SK-N-SH (cell line): ENCODE measurements at regions not wholly inside any gene's neighbourhood (a gene's known extent, or its start where the extent isn't known, plus 50 kb on each side); places are given as distances from the start of the nearest gene placed in this dataset.

Experiments used
- CTCF ChIA-PET: fragments of 300-600, 350-600 bp; formaldehyde crosslinking; extraction: SDS; loops from one replicate; lab custom pipeline; 2021; lab: Yijun Ruan, JAX
- POLR2A ChIA-PET: fragments of 350-600 bp; sonication (Branson Sonifier 250); formaldehyde crosslinking; extraction: SDS; loops from one replicate; lab custom pipeline; 2020; ENCODE audit warnings: antibody characterized with exemption, inconsistent platforms; lab: Yijun Ruan, JAX
- DNase-seq: peaks from one replicate; pipeline ENCODE4 v3.0.0; 2012
- H2AFZ ChIP-seq: fragments of 200-600 bp; sonication (generic); 2 replicates; pipeline ENCODE4 v1.8.1; 2016; ENCODE audit warnings: antibody characterized with exemption, mild to moderate bottlenecking, low read depth
- H3F3A ChIP-seq: fragments of 200-600 bp; sonication (generic); replicated peaks from 2 replicates; pipeline ENCODE3; 2016; ENCODE audit warnings: antibody characterized with exemption, mild to moderate bottlenecking; ENCODE audit not compliant: insufficient read depth
- H3K27ac ChIP-seq, 2 experiments: fragments of 200-500 bp in 1 of 2; fragments of 200-600 bp in 1 of 2; sonication (Bioruptor generic) in 1 of 2; sonication (generic), shearing (Covaris generic) in 1 of 2; 2 replicates each; pipeline versions ENCODE4 v1.5.1 to v1.6.1; 2014 to 2016; ENCODE audit warnings: low read depth in 2 of 2, inconsistent platforms in 1 of 2, low read length in 1 of 2, mild to moderate bottlenecking in 1 of 2, mixed read lengths in 1 of 2
- H3K27me3 ChIP-seq: fragments of 200-600 bp; sonication (generic), shearing (Covaris generic); 2 replicates; pipeline ENCODE4 v1.6.1; 2016; ENCODE audit warnings: mixed run types; ENCODE audit not compliant: insufficient read depth
- H3K36me3 ChIP-seq, 2 experiments: fragments of 200-500 bp in 1 of 2; fragments of 200-600 bp in 1 of 2; sonication (Bioruptor generic) in 1 of 2; sonication (generic) in 1 of 2; replicated peaks in 1 of 2; 2 replicates each; pipeline versions ENCODE3 to v1.5.1; 2014 to 2016; ENCODE audit warnings: low read length in 1 of 2, mild to moderate bottlenecking in 1 of 2; ENCODE audit not compliant: insufficient read depth in 2 of 2, control insufficient read depth in 1 of 2
- H3K4me1 ChIP-seq, 2 experiments: fragments of 200-500 bp in 1 of 2; fragments of 200-600 bp in 1 of 2; sonication (Bioruptor generic) in 1 of 2; sonication (generic), shearing (Covaris generic) in 1 of 2; 2 replicates each; pipeline versions ENCODE4 v1.5.1 to v1.6.1; 2014 to 2016; ENCODE audit warnings: low read depth in 1 of 2, low read length in 1 of 2, mixed run types in 1 of 2; ENCODE audit not compliant: insufficient read depth in 2 of 2, control insufficient read depth in 1 of 2
- H3K4me2 ChIP-seq: fragments of 200-600 bp; sonication (generic), shearing (Covaris generic); 2 replicates; pipeline ENCODE4 v1.6.1; 2017; ENCODE audit warnings: mixed run types
- H3K4me3 ChIP-seq, 2 experiments: fragments of 200-500 bp in 1 of 2; fragments of 200-600 bp in 1 of 2; sonication (Bioruptor generic) in 1 of 2; sonication (generic), shearing (Covaris generic) in 1 of 2; 2 replicates each; pipeline versions ENCODE4 v1.5.1 to v1.8.1; 2014 to 2016; ENCODE audit warnings: low read depth in 2 of 2, inconsistent platforms in 1 of 2, low read length in 1 of 2, mild to moderate bottlenecking in 1 of 2, mixed read lengths in 1 of 2, moderate library complexity in 1 of 2
- H3K79me2 ChIP-seq: fragments of 200-600 bp; sonication (generic); 2 replicates; pipeline ENCODE4 v1.8.1; 2017; ENCODE audit warnings: mild to moderate bottlenecking; ENCODE audit not compliant: insufficient read depth
- H3K9ac ChIP-seq: fragments of 200-600 bp; sonication (generic); 2 replicates; pipeline ENCODE4 v1.6.1; 2017; ENCODE audit warnings: mixed run types
- H3K9me2 ChIP-seq: fragments of 200-600 bp; sonication (generic); 2 replicates; pipeline ENCODE4 v1.6.1; 2017; ENCODE audit warnings: mixed run types
- H3K9me3 ChIP-seq: fragments of 200-600 bp; sonication (generic); 2 replicates; pipeline ENCODE4 v1.6.1; 2017; ENCODE audit warnings: mixed run types, mild to moderate bottlenecking, moderate library complexity
- H4K20me1 ChIP-seq: fragments of 200-600 bp; sonication (generic); 2 replicates; pipeline ENCODE4 v1.6.1; 2017; ENCODE audit warnings: mild to moderate bottlenecking, mixed run types; ENCODE audit not compliant: insufficient read depth
- CHD2 ChIP-seq: fragments of 150-350 bp; IDR thresholded peaks from 2 replicates; pipeline ENCODE4 v1.6.1; 2018; ENCODE audit warnings: low read length; ENCODE audit not compliant: partially characterized antibody
- FOSL2 ChIP-seq: IDR thresholded peaks from 2 replicates; pipeline ENCODE4 v1.4.0; 2012; ENCODE audit warnings: low read depth, mild to moderate bottlenecking, moderate library complexity, borderline replicate concordance
- FOXJ3 ChIP-seq: sonication (generic); formaldehyde crosslinking; IDR thresholded peaks from 2 replicates; pipeline ENCODE4 v1.5.1; 2020; ENCODE audit warnings: mild to moderate bottlenecking, missing genetic modification reagents
- GATA2 ChIP-seq: sonication (generic); formaldehyde crosslinking; IDR thresholded peaks from 2 replicates; pipeline ENCODE4 v1.5.0; 2020; ENCODE audit warnings: mild to moderate bottlenecking, missing genetic modification reagents
- JUND ChIP-seq: IDR thresholded peaks from 2 replicates; pipeline ENCODE4 v1.4.0; 2012
- MXI1 ChIP-seq: IDR thresholded peaks from 2 replicates; pipeline ENCODE4 v1.6.1; 2012; ENCODE audit warnings: mild to moderate bottlenecking, low read depth, low read length, improper control_type of control experiment
- NFIC ChIP-seq: IDR thresholded peaks from 2 replicates; pipeline ENCODE4 v1.4.0; 2012; ENCODE audit warnings: borderline replicate concordance
- RAD21 ChIP-seq: IDR thresholded peaks from 2 replicates; pipeline ENCODE4 v1.6.1; 2012; ENCODE audit warnings: mild to moderate bottlenecking, low read length
- RCOR1 ChIP-seq: fragments of 150-350 bp; IDR thresholded peaks from 2 replicates; pipeline ENCODE4 v1.6.1; 2017; ENCODE audit warnings: antibody characterized with exemption, low read length
- RFX5 ChIP-seq: IDR thresholded peaks from 2 replicates; pipeline ENCODE4 v1.6.1; 2012; ENCODE audit warnings: mild to moderate bottlenecking, improper control_type of control experiment, low read length
- SMC3 ChIP-seq: IDR thresholded peaks from 2 replicates; pipeline ENCODE4 v1.6.1; 2012; ENCODE audit warnings: low read depth, low read length, improper control_type of control experiment
- YY1 ChIP-seq: IDR thresholded peaks from 2 replicates; pipeline ENCODE4 v1.4.0; 2012; ENCODE audit warnings: low read depth, mild to moderate bottlenecking
- WGBS: methylation state at CpG from one replicate; pipeline ENCODE4 v1.1.6; 2017; ENCODE audit warnings: low lambda C conversion rate; 5-methylcytosine and 5-hydroxymethylcytosine counted together
- TF ChIP-seq, protein P1 (sequence below): fragments of 200-600 bp; sonication (generic); IDR thresholded peaks from 2 replicates; pipeline ENCODE4 v1.6.1; 2017; ENCODE audit warnings: antibody characterized with exemption, mild to moderate bottlenecking, moderate library complexity
- TF ChIP-seq, protein P2 (sequence below): IDR thresholded peaks from 2 replicates; pipeline ENCODE4; 2012
- TF ChIP-seq, protein P3 (sequence below): IDR thresholded peaks from 2 replicates; pipeline ENCODE4 v1.4.0; 2012; ENCODE audit warnings: low read depth, borderline replicate concordance
- TF ChIP-seq, protein P4 (sequence below): IDR thresholded peaks from 2 replicates; pipeline ENCODE4 v1.4.0; 2012; ENCODE audit warnings: low read depth, borderline replicate concordance

DNA sequence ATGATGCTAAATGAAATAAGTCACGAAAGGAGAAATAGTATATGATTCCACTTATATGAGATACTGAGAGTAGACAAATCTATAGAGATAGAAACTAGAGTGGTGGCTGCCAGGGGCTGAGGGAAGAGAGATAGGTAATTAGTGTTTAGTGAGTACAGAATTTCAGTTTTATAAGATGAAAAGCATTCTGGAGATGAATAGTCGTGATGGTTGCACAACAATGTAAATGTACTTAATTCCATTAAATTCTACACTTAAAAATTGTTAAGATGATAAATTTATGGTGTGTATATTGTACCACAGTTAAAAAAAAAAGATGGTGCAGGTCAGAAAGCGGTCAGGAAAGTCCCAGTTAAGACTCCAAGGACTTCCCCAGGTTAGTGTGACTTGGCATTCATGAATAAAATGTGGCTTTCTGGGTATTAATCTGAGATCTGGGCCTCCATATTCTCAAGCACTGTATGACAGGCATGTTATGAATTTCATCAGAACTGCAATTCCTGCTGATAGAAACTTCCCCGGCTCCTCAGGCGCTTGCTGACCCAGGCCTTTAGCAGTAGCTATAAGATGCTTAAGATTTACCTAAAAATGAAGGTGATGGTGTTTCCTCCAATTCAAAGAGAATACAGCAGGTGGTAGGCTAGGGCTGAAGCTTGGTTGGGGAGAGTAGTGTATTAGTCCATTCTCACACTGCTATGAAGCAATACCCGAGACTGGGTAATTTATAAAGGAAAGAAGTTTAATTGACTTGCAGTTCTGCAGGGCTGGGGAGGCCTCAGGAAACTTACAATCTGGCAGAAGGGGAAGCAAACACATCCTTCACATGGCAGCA, 115.3 kb upstream of the SOX9 start:
- no peak for DNase-seq
- peaks cover 15% of the 10 kb centered on the region for H3F3A ChIP-seq
- peaks cover 15 to 19% of the 10 kb centered on the region in 2 experiments for H3K4me1 ChIP-seq
- H3K36me3 ChIP-seq, result no peaks in the 10 kb centered on the region
- H3K79me2 ChIP-seq, result no peaks in the 10 kb centered on the region
- ChIA-PET POLR2A (no interaction called here), CTCF (no interaction called here)
- H3K27me3 ChIP-seq, result no peaks in the 10 kb centered on the region
- H3K4me2 ChIP-seq, result no peak overlapping the region
- H3K4me3 ChIP-seq, result no peak overlapping the region
- 88% methylated on average over 6 of the region's 6 CpGs for WGBS
- H3K9ac ChIP-seq, result no peak overlapping the region
- TF ChIP-seq MXI1 (no peak), RAD21 (0 out of 2 replicates have a peak, but pooled peaks have one; percentile 6)
- TF ChIP-seq, protein P1, sequence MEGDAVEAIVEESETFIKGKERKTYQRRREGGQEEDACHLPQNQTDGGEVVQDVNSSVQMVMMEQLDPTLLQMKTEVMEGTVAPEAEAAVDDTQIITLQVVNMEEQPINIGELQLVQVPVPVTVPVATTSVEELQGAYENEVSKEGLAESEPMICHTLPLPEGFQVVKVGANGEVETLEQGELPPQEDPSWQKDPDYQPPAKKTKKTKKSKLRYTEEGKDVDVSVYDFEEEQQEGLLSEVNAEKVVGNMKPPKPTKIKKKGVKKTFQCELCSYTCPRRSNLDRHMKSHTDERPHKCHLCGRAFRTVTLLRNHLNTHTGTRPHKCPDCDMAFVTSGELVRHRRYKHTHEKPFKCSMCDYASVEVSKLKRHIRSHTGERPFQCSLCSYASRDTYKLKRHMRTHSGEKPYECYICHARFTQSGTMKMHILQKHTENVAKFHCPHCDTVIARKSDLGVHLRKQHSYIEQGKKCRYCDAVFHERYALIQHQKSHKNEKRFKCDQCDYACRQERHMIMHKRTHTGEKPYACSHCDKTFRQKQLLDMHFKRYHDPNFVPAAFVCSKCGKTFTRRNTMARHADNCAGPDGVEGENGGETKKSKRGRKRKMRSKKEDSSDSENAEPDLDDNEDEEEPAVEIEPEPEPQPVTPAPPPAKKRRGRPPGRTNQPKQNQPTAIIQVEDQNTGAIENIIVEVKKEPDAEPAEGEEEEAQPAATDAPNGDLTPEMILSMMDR, result no peak
- H3K9me3 ChIP-seq, result no peaks in the 10 kb centered on the region
- H3K27ac ChIP-seq, result no peak overlapping the region
- no peak overlapping the region for H2AFZ ChIP-seq
- H3K9me2 ChIP-seq, result no peaks in the 10 kb centered on the region
- no peaks in the 10 kb centered on the region for H4K20me1 ChIP-seq

DNA sequence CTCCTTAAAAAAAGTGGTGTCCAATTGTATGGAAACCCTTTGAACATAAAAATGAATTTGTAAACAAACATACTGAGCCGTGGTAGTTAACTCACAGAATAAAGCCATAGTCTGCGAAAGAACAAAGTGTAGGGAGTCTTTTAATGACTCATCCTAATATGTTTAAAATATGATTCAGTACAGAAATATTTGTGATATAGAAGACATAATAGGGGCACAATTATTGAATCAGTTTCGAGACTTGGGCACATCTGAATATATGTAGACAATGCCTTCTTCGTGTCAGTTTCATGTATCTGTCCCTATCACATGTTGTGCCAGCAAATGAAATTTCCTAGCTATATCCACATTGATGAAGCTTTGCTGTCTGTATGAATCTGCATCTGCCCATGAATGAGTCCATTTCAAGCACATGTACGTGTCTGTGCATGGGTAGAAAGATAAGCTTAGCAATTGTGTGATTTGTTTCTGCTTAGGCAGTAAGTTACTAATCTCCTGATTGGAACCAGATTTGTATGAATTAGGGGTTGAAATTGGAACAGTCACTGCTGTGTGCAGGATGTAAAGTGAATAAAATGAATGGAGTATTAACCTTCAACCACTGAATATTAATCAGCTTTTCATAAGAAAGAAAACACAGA, 112.5 kb upstream of the SOX9 start:
- no peaks in the 10 kb centered on the region for H3K27me3 ChIP-seq
- H3K4me3 ChIP-seq, result peak overlapping the region in 1 of 2 experiments; percentile 7; a peak in 1 of 4 replicates
- peak; percentile 63 for DNase-seq
- no peaks in the 10 kb centered on the region for H3K9me3 ChIP-seq
- H3K4me2 ChIP-seq, result peak overlapping the region; percentile 51; the same call in 1 of the 2 replicates
- peak overlapping the region; percentile 27 to 76 for H3K27ac ChIP-seq
- no peaks in the 10 kb centered on the region for H3K9me2 ChIP-seq
- no peaks in the 10 kb centered on the region for H3K79me2 ChIP-seq
- peaks cover 15 to 19% of the 10 kb centered on the region in 2 experiments for H3K4me1 ChIP-seq
- peaks cover 15% of the 10 kb centered on the region for H3F3A ChIP-seq
- H3K36me3 ChIP-seq, result no peaks in the 10 kb centered on the region
- H4K20me1 ChIP-seq, result no peaks in the 10 kb centered on the region
- peak overlapping the region; percentile 48; the same call in 1 of the 2 replicates for H2AFZ ChIP-seq
- ChIA-PET POLR2A (interaction anchor here (1.2 kb wide), 1 partner anchor 153 kb away, joined by 5 read pairs; no protein-coding TSS in a partner anchor), CTCF (interaction anchor here (0.7 to 1.3 kb wide), 6 partner anchors 14 to 535 kb away, joined by 3 to 5 read pairs (median 3); no protein-coding TSS in a partner anchor)
- no peak overlapping the region for H3K9ac ChIP-seq
- 4% methylated on average over 5 of the region's 5 CpGs for WGBS
- peak; percentile 98 for TF ChIP-seq GATA2
- no peak for TF ChIP-seq SMC3
- no peak for TF ChIP-seq YY1
- peak; percentile 91 for TF ChIP-seq CHD2
- peak; percentile 68 for TF ChIP-seq JUND
- TF ChIP-seq, protein P1, result no peak
- peak; percentile 36; the same call in 1 of the 2 replicates for TF ChIP-seq RAD21
- 0 out of 2 replicates have a peak, but pooled peaks have one; percentile 2 for TF ChIP-seq RFX5
- peak; percentile 97 for TF ChIP-seq RCOR1
- peak; percentile 83 for TF ChIP-seq FOXJ3 (CRISPR knock-in tag)
- TF ChIP-seq, protein P2, sequence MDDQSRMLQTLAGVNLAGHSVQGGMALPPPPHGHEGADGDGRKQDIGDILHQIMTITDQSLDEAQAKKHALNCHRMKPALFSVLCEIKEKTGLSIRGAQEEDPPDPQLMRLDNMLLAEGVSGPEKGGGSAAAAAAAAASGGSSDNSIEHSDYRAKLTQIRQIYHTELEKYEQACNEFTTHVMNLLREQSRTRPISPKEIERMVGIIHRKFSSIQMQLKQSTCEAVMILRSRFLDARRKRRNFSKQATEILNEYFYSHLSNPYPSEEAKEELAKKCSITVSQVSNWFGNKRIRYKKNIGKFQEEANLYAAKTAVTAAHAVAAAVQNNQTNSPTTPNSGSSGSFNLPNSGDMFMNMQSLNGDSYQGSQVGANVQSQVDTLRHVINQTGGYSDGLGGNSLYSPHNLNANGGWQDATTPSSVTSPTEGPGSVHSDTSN, result no peak
- TF ChIP-seq, protein P3, sequence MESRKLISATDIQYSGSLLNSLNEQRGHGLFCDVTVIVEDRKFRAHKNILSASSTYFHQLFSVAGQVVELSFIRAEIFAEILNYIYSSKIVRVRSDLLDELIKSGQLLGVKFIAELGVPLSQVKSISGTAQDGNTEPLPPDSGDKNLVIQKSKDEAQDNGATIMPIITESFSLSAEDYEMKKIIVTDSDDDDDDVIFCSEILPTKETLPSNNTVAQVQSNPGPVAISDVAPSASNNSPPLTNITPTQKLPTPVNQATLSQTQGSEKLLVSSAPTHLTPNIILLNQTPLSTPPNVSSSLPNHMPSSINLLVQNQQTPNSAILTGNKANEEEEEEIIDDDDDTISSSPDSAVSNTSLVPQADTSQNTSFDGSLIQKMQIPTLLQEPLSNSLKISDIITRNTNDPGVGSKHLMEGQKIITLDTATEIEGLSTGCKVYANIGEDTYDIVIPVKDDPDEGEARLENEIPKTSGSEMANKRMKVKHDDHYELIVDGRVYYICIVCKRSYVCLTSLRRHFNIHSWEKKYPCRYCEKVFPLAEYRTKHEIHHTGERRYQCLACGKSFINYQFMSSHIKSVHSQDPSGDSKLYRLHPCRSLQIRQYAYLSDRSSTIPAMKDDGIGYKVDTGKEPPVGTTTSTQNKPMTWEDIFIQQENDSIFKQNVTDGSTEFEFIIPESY, result no peak
- TF ChIP-seq FOSL2, result peak; percentile 84; the same call in 1 of the 2 replicates
- TF ChIP-seq, protein P4, sequence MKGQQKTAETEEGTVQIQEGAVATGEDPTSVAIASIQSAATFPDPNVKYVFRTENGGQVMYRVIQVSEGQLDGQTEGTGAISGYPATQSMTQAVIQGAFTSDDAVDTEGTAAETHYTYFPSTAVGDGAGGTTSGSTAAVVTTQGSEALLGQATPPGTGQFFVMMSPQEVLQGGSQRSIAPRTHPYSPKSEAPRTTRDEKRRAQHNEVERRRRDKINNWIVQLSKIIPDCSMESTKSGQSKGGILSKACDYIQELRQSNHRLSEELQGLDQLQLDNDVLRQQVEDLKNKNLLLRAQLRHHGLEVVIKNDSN, result no peak
- peak; percentile 23; the same call in 1 of the 2 replicates for TF ChIP-seq NFIC
